GM19324 (cell line): ENCODE measurements at regions not wholly inside any gene's neighbourhood (a gene's known extent, or its start where the extent isn't known, plus 50 kb on each side); places are given as distances from the start of the nearest gene placed in this dataset.

Source experiments
- ATAC-seq: cut with Tn5 transposase; IDR thresholded peaks from one replicate; pipeline ENCODE4 v1.9.1; 2021; ENCODE audit warnings: mild to moderate bottlenecking, moderate library complexity; ENCODE audit not compliant: unreplicated experiment, low FRiP score

DNA sequence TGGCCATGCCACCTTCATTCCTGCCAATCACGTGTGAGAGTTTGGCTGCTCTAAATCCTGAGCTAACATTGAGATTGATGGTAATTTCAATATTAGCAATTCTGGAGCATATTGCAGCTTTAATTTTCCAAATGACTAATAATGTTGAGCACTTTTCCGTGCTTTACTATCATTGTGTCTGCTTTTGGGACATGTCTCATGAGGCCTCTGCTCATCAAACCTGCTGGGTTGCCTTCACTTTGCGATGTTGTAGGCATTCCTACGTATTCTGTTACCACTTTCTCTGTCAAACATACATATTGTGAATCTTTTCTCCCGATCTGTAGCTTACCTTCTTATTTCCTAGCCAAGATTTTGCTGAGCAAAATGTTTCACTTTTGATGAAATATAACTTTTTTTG, 466.6 kb downstream of the GALR1 start:
- no peak for ATAC-seq

- ATAC-seq, result no peak
Observed at GRCh38 chr18:77733292-77733903, 483.8 kb downstream of the GALR1 start.

GRCh38 chr18:77736842-77737241, 487.2 kb downstream of the GALR1 start:
- no peak for ATAC-seq

DNA sequence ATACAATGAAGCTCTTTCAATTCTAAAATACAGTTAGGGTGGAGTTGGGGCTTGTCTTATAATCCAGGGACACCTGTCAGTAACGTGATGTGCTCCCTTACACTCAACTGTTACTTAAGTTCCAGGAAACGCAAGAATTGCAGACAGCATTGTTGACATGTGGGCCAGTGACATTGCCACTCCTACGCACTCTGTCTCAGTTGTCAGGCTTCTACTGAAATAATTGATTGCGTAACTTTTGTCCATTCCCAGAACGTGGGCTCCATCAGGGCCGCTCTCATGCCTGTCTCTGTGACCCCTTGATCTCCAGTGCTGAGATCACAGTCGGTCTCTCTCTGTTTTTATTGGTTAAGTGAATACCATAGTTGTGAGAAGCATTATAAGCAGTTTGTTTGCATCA, 487.8 kb downstream of the GALR1 start:
- no peak for ATAC-seq

GRCh38 chr18:77749089-77749488, 499.4 kb downstream of the GALR1 start:
- no peak for ATAC-seq

DNA sequence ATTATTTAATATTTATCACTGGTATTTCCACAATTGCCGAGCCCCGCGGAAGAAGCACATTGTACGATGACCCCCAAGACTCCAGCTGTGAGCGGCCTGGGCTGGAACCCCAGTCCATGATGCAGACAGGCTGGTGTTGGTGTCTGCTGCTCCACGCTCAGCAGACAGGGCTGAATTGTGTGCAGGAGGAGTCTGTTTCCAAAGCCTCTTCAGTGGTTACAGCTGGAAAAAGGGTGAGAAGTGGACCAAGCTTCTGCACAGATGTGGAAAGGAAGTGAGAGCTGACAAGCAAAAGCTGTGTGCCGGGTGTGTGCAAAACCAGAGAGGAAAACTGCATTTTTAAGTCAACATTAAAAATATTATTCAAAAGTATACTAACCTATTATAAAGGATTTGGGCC, 500.4 kb downstream of the GALR1 start:
- no peak for ATAC-seq

DNA sequence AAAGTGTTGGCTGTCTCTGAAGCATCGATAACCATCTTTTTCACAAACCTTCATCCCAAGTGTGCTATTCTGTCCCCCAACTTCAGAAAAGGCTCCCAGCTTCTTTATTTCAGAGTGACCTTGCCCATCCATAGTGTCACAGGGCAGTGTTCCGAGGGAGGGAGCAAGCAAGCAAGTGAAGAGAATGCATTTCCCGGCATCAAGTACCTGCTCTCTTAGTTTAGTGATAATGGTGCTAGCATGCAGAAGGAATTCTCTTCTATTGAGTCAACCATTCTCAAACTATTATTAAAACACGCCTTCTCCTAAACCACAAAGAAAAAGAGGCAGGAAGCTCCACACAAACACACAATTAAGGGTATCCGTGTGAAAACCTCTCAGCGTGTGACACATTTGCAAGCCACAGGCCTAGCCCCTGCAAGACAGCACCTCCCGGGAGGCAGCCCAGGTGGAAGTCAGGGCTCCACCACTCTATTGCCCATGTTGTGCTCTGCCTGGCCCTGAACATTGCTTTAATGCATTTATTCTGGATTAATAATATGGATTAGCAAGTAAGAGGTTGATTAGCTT, 504.9 kb downstream of the GALR1 start:
- no peak for ATAC-seq

GRCh38 chr18:77755187-77755586, 505.5 kb downstream of the GALR1 start:
- ATAC-seq, result no peak

GRCh38 chr18:77761332-77761731, 511.7 kb downstream of the GALR1 start:
- ATAC-seq, result no peak

- no peak for ATAC-seq
Observed at GRCh38 chr18:77762014-77762413, 512.4 kb downstream of the GALR1 start.

- no peak for ATAC-seq
Observed at GRCh38 chr18:77762642-77763041, 513.0 kb downstream of the GALR1 start.

DNA sequence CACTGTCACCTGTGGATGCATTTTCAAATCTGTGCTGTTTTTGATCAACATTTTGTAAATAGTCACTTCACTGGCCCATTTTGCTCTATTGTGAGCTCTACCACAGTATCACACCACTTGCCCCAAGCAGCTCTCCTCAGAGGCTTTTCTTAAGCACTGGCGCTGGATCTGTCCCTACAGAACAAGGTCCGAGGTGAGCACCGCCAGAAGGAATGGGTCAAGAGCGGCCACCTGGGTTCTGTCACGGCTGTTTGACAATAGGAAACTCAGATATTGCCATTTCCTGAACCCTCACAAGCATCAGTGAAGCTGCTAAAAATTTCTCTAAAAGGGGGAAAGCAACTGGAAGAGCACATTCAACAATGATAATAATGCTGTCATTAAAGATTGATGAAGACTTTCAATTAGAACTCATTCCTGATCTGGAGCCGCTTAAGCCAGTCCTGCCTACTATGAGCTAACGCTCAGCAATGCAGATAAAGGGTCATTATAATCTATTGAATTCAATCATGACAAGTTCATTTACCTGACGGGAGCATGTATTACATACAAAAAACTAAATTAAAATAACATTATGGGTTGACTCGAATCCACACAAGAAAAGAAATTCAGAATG, 514.0 kb downstream of the GALR1 start:
- no peak for ATAC-seq

DNA sequence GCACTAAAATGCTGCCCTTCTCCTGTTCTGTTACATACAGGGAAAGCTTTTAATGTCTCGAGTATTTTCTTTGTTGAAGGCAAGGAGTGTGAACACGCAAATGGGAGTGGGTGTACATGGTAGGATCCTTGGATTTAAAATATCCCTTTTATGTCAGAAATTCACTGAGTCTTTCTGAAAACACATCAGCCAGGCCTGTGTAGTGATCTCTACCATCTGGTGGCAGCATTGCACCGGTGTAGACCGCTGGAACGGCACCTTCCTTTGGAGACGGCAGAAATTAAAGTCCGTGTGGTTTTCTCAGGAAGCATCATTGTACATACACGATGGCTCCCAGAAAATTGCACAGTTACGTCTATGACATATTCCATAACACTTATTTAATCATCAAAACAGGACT, 515.8 kb downstream of the GALR1 start:
- no peak for ATAC-seq

DNA sequence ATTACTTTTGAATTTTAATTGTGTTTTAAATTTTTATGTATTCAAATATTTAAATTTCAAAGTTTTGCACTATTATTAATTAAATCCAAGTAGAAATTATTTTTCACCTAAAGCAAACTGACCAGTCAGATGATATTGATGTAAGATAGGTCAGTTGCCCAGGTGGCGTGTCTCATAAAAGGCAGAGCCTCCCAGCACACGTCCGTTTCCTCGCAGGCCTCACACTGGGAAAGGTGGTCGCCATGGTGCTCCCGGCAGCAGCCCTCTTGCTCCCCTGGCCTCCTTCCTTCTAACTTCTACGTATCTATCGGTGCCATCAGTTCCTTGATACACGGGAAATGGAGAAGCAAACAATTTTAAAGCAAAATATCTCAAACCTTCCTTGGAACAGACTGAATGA, 516.8 kb downstream of the GALR1 start:
- ATAC-seq, result no peak

GRCh38 chr18:77772177-77772576, 522.5 kb downstream of the GALR1 start:
- no peak for ATAC-seq

GRCh38 chr18:77776104-77776503, 526.5 kb downstream of the GALR1 start:
- ATAC-seq, result no peak

- ATAC-seq, result no peak
Observed at GRCh38 chr18:77777163-77777562, 527.5 kb downstream of the GALR1 start.

GRCh38 chr18:77784759-77785379, 535.2 kb downstream of the GALR1 start:
- ATAC-seq, result no peak

- ATAC-seq, result no peak
Observed at GRCh38 chr18:77785415-77785975, 535.8 kb downstream of the GALR1 start.

- no peak for ATAC-seq
Observed at GRCh38 chr18:77803024-77803423, 553.4 kb downstream of the GALR1 start.

- ATAC-seq, result no peak
Observed at GRCh38 chr18:77804382-77804781, 554.7 kb downstream of the GALR1 start.

DNA sequence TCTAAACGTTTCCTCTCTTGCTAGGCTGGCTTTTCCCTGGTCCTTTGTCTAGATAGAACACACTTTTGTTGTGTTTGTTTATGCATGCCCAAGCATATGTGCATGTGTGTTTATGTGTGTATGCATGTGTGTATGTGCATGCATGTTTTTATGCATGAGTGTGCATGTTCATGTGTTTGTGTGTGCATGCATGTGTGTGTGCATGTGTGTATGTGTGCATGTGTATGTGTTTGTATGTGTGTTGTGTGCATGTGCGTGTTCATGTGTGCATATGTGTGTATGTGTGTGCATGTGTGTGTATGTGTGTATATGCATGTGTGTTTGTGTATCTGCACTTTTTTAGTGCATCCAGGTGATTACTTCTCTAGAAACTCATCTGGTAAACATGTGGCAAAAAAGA, 558.0 kb downstream of the GALR1 start:
- no peak for ATAC-seq
